MCF 10A (cell line): ENCODE measurements at regions not wholly inside any gene's neighbourhood (a gene's known extent, or its start where the extent isn't known, plus 50 kb on each side); places are given as distances from the start of the nearest gene placed in this dataset.
"Not testable (repeated sequence)": the region's sequence is repeated elsewhere in the genome, so short reads cannot be mapped to it uniquely, and the experiment has no call there.

ENCODE experiments used
- BruUV-seq: library from RNA; stranded (reverse); fragments of 400-500 nt; replicated peaks from 2 replicates; lab custom pipeline; 2021; lab: Mats Ljungman, UMichigan
- CTCF ChIA-PET: fragments of 300-600 bp; sonication (Branson Sonifier 250); formaldehyde crosslinking; extraction: SDS; loops from one replicate; lab custom pipeline; 2021; ENCODE audit warnings: antibody characterized with exemption, inconsistent platforms; lab: Yijun Ruan, JAX
- POLR2A ChIA-PET: fragments of 300-600, 350-650 bp; sonication (Branson Sonifier 250); formaldehyde crosslinking; extraction: SDS; loops from one replicate; lab custom pipeline; 2020; ENCODE audit warnings: antibody characterized with exemption, inconsistent platforms; lab: Yijun Ruan, JAX
- DNase-seq: peaks from one replicate; pipeline ENCODE4 v3.0.0-alpha.2; 2018; ENCODE audit not compliant: unreplicated experiment
- H3K27ac Mint-ChIP-seq: one replicate; pipeline ENCODE4 v1.8.0; 2022; ENCODE audit warnings: mild to moderate bottlenecking, low read depth, mixed read lengths; ENCODE audit not compliant: unreplicated experiment
- H3K27me3 Mint-ChIP-seq: one replicate; pipeline ENCODE4 v1.8.0; 2022; ENCODE audit warnings: mixed read lengths; ENCODE audit not compliant: insufficient read depth, unreplicated experiment
- H3K36me3 Mint-ChIP-seq: one replicate; pipeline ENCODE4 v1.8.0; 2022; ENCODE audit warnings: mild to moderate bottlenecking, moderate library complexity, mixed read lengths; ENCODE audit not compliant: insufficient read depth, unreplicated experiment
- H3K4me1 Mint-ChIP-seq: one replicate; pipeline ENCODE4 v1.8.0; 2022; ENCODE audit warnings: mixed read lengths; ENCODE audit not compliant: insufficient read depth, unreplicated experiment
- H3K4me3 Mint-ChIP-seq: one replicate; pipeline ENCODE4 v1.8.0; 2022; ENCODE audit warnings: mild to moderate bottlenecking, moderate library complexity, mixed read lengths; ENCODE audit not compliant: unreplicated experiment
- H3K9me3 Mint-ChIP-seq: one replicate; pipeline ENCODE4 v1.8.0; 2022; ENCODE audit warnings: mixed read lengths; ENCODE audit not compliant: unreplicated experiment
- CTCF ChIP-seq: fragments of 200-600 bp; IDR thresholded peaks from one replicate; pipeline ENCODE4 v1.8.0; 2022; ENCODE audit warnings: antibody characterized with exemption, mild to moderate bottlenecking; ENCODE audit not compliant: unreplicated experiment
- intact Hi-C: fragments of 100-400 bp; cut with micrococcal nuclease; formaldehyde crosslinking; loops from 2 replicates; pipeline ENCODE4 v1.14.1; 2022

- intact Hi-C loops, result no loop called here
- ChIA-PET CTCF (interaction anchor here (0.7 kb wide), 1 partner anchor 301 kb away, joined by 3 read pairs; no protein-coding TSS in a partner anchor), POLR2A (no interaction called here)
- Mint-ChIP-seq H3K4me3 (no peak overlapping the region), H3K9me3 (no peaks in the 10 kb centered on the region), H3K27me3 (peaks cover 29% of the 10 kb centered on the region), H3K36me3 (no peaks in the 10 kb centered on the region), H3K27ac (no peak overlapping the region), H3K4me1 (no peaks in the 10 kb centered on the region)
- DNase-seq, result no peak
- TF ChIP-seq CTCF, result no peak
- no TSS peak for BruUV-seq
Observed at GRCh38 chr3:38952721-38953120, 99.0 kb downstream of the SCN11A start.

GRCh38 chr3:38951167-38951566 lies 100.6 kb downstream of the SCN11A start:
- H3K27ac Mint-ChIP-seq, H3K4me3 Mint-ChIP-seq, BruUV-seq, CTCF ChIA-PET, H3K36me3 Mint-ChIP-seq, intact Hi-C loops, DNase-seq, POLR2A ChIA-PET, H3K4me1 Mint-ChIP-seq, H3K9me3 Mint-ChIP-seq: not testable (repeated sequence)
- peaks cover 29% of the 10 kb centered on the region for H3K27me3 Mint-ChIP-seq

GRCh38 chr3:38950581-38950980 lies 101.2 kb downstream of the SCN11A start:
- Mint-ChIP-seq H3K27me3 (peaks cover 29% of the 10 kb centered on the region), H3K9me3 (no peaks in the 10 kb centered on the region), H3K36me3 (no peaks in the 10 kb centered on the region), H3K27ac (no peak overlapping the region), H3K4me3 (no peak overlapping the region), H3K4me1 (no peaks in the 10 kb centered on the region)
- intact Hi-C loops, result no loop called here
- BruUV-seq, result no TSS peak
- no peak for DNase-seq
- POLR2A ChIA-PET, result no interaction called here
- CTCF ChIA-PET, result no interaction called here
- no peak for TF ChIP-seq CTCF

GRCh38 chr3:38949994-38950393 lies 101.8 kb downstream of the SCN11A start:
- no TSS peak for BruUV-seq
- H3K27ac Mint-ChIP-seq, result no peak overlapping the region
- H3K27me3 Mint-ChIP-seq, result peaks cover 26% of the 10 kb centered on the region
- no peaks in the 10 kb centered on the region for H3K9me3 Mint-ChIP-seq
- intact Hi-C loops, result no loop called here
- H3K4me3 Mint-ChIP-seq, result no peak overlapping the region
- H3K36me3 Mint-ChIP-seq, result no peaks in the 10 kb centered on the region
- POLR2A ChIA-PET, result no interaction called here
- no peak for TF ChIP-seq CTCF
- CTCF ChIA-PET, result no interaction called here
- H3K4me1 Mint-ChIP-seq, result no peaks in the 10 kb centered on the region
- DNase-seq, result no peak

GRCh38 chr3:38940394-38940793 lies 111.3 kb downstream of the SCN11A start:
- CTCF ChIA-PET, result interaction anchor here (1.2 kb wide), 1 partner anchor 20 kb away, joined by 3 read pairs; no protein-coding TSS in a partner anchor
- no TSS peak for BruUV-seq
- no peak for TF ChIP-seq CTCF
- H3K9me3 Mint-ChIP-seq, result peaks cover 7% of the 10 kb centered on the region
- POLR2A ChIA-PET, result no interaction called here
- no peaks in the 10 kb centered on the region for H3K36me3 Mint-ChIP-seq
- intact Hi-C loops, result no loop called here
- DNase-seq, result no peak
- peaks cover 17% of the 10 kb centered on the region for H3K27me3 Mint-ChIP-seq
- no peaks in the 10 kb centered on the region for H3K4me1 Mint-ChIP-seq
- H3K27ac Mint-ChIP-seq, result no peak overlapping the region
- H3K4me3 Mint-ChIP-seq, result no peak overlapping the region
